Coronary artery (tissue), 2 donors: ENCODE measurements at regions not wholly inside any gene's neighbourhood (a gene's known extent, or its start where the extent isn't known, plus 50 kb on each side); places are given as distances from the start of the nearest gene placed in this dataset.

Source experiments
- DNase-seq: peaks from one replicate; pipeline ENCODE4 v3.0.0-alpha.2; 2017; ENCODE audit warnings: low spot score
- H3K27ac ChIP-seq, 2 donors: fragments of 200-600 bp; sonication (generic); one replicate each; pipeline ENCODE4 v1.5.1; 2016 to 2019
- H3K4me3 ChIP-seq: fragments of 200-600 bp; sonication (generic); 2 replicates; pipeline ENCODE4 v1.5.1; 2016; ENCODE audit warnings: mild to moderate bottlenecking, moderate library complexity
- CTCF ChIP-seq: fragments of 200-600 bp; sonication (generic); IDR thresholded peaks from one replicate; pipeline ENCODE4 v1.5.1; 2019; ENCODE audit warnings: antibody characterized with exemption

GRCh38 chr4:30443289-30443688 is 276.9 kb upstream of the PCDH7 start:
- no peak for TF ChIP-seq CTCF
- no peak overlapping the region for H3K4me3 ChIP-seq
- H3K27ac ChIP-seq, result no peak overlapping the region
- no peak for DNase-seq

GRCh38 chr4:30450474-30450873 is 269.7 kb upstream of the PCDH7 start:
- DNase-seq, result no peak
- no peak for TF ChIP-seq CTCF
- no peak overlapping the region for H3K27ac ChIP-seq
- no peak overlapping the region for H3K4me3 ChIP-seq

- no peak for DNase-seq
- Histone ChIP-seq H3K4me3 (no peak overlapping the region), H3K27ac (no peak overlapping the region)
- TF ChIP-seq CTCF, result no peak
These were observed 265.7 kb upstream of the PCDH7 start for GRCh38 chr4:30454504-30454903.

GRCh38 chr4:30456716-30457115 is 263.5 kb upstream of the PCDH7 start:
- TF ChIP-seq CTCF, result no peak
- Histone ChIP-seq H3K27ac (no peak overlapping the region), H3K4me3 (no peak overlapping the region)
- DNase-seq, result no peak

GRCh38 chr4:30460818-30461217 is 259.4 kb upstream of the PCDH7 start:
- no peak overlapping the region for H3K4me3 ChIP-seq
- no peak overlapping the region for H3K27ac ChIP-seq
- TF ChIP-seq CTCF, result no peak
- DNase-seq, result no peak

GRCh38 chr4:30461218-30461617 is 259.0 kb upstream of the PCDH7 start:
- no peak for TF ChIP-seq CTCF
- DNase-seq, result no peak
- Histone ChIP-seq H3K27ac (no peak overlapping the region), H3K4me3 (no peak overlapping the region)

- DNase-seq, result no peak
- Histone ChIP-seq H3K27ac (no peak overlapping the region), H3K4me3 (no peak overlapping the region)
- no peak for TF ChIP-seq CTCF
These were observed 257.6 kb upstream of the PCDH7 start for GRCh38 chr4:30462445-30463090.
